ENCODE measurements at regions not wholly inside any gene's neighbourhood (a gene's known extent, or its start where the extent isn't known, plus 50 kb on each side); places are given as distances from the start of the nearest gene placed in this dataset.

- ATAC-seq (peak; percentile 53), DNase-seq (peak; percentile 31 to 32)
- intact Hi-C loops (cut with DNase I, micrococcal nuclease): no loop called here
These were observed 191.8 kb upstream of the NBEA start for GRCh38 chr13:34750078-34750931.

- no peak for ATAC-seq
- intact Hi-C loops (cut with DNase I, micrococcal nuclease): no loop called here
- no peak for DNase-seq
These were observed 191.0 kb upstream of the NBEA start for GRCh38 chr13:34751044-34751443.

GRCh38 chr13:34751492-34751891 lies 190.6 kb upstream of the NBEA start:
- DNase-seq (no peak), ATAC-seq (no peak)
- intact Hi-C loops (cut with DNase I, micrococcal nuclease): no loop called here

GRCh38 chr13:34752283-34752960 lies 189.6 kb upstream of the NBEA start:
- no peak for ATAC-seq
- intact Hi-C loops (cut with DNase I, micrococcal nuclease): no loop called here
- DNase-seq: no peak

- DNase-seq: no peak
- ATAC-seq: peak; percentile 83
- intact Hi-C loops (cut with DNase I, micrococcal nuclease): no loop called here
These were observed 185.9 kb upstream of the NBEA start for GRCh38 chr13:34756136-34756535.

- ATAC-seq: peak; percentile 82
- intact Hi-C loops (cut with DNase I, micrococcal nuclease): no loop called here
- no peak for DNase-seq
These were observed 185.5 kb upstream of the NBEA start for GRCh38 chr13:34756572-34756971.

- ATAC-seq: no peak
- DNase-seq: no peak
- intact Hi-C loops (cut with DNase I, micrococcal nuclease): no loop called here
These were observed 184.6 kb upstream of the NBEA start for GRCh38 chr13:34757441-34757840.

GRCh38 chr13:34758628-34759027 lies 183.4 kb upstream of the NBEA start:
- ATAC-seq: peak; percentile 64

GRCh38 chr13:34762312-34762711 lies 179.8 kb upstream of the NBEA start:
- intact Hi-C loops (cut with DNase I, micrococcal nuclease): no loop called here
- ATAC-seq: no peak
- DNase-seq: no peak

More at GRCh38 chr13:34758628-34759027, 183.4 kb upstream of the NBEA start:
- intact Hi-C loops (cut with DNase I, micrococcal nuclease): no loop called here
- no peak for DNase-seq

- no peak for DNase-seq
- ATAC-seq: no peak
- intact Hi-C loops (cut with DNase I, micrococcal nuclease): no loop called here
These were observed 177.8 kb upstream of the NBEA start for GRCh38 chr13:34764246-34764645.

- intact Hi-C loops (cut with DNase I, micrococcal nuclease): no loop called here
- ATAC-seq: no peak
These were observed 176.5 kb upstream of the NBEA start for GRCh38 chr13:34765446-34766180.

GRCh38 chr13:34767778-34768177 lies 174.3 kb upstream of the NBEA start:
- ATAC-seq: no peak
- intact Hi-C loops (cut with DNase I, micrococcal nuclease): no loop called here
- DNase-seq: no peak

More at GRCh38 chr13:34765446-34766180, 176.5 kb upstream of the NBEA start:
- no peak for DNase-seq

- DNase-seq (no peak), ATAC-seq (peak; percentile 96)
- intact Hi-C loops (cut with DNase I, micrococcal nuclease): no loop called here
These were observed 169.9 kb upstream of the NBEA start for GRCh38 chr13:34772206-34772605.

GRCh38 chr13:34772881-34773280 lies 169.2 kb upstream of the NBEA start:
- intact Hi-C loops (cut with DNase I, micrococcal nuclease): no loop called here
- DNase-seq: no peak
- ATAC-seq: peak; percentile 52

- ATAC-seq (no peak), DNase-seq (no peak)
- intact Hi-C loops (cut with DNase I, micrococcal nuclease): no loop called here
These were observed 165.6 kb upstream of the NBEA start for GRCh38 chr13:34776390-34776981.

GRCh38 chr13:34777089-34777913 lies 164.8 kb upstream of the NBEA start:
- ATAC-seq (no peak), DNase-seq (no peak)
- intact Hi-C loops (cut with DNase I, micrococcal nuclease): no loop called here

GRCh38 chr13:34777914-34778303 lies 164.2 kb upstream of the NBEA start:
- ATAC-seq (no peak), DNase-seq (no peak)
- intact Hi-C loops (cut with DNase I, micrococcal nuclease): no loop called here

GRCh38 chr13:34779171-34779570 lies 162.9 kb upstream of the NBEA start:
- intact Hi-C loops (cut with DNase I, micrococcal nuclease): no loop called here
- DNase-seq (peak in 1 of 2 donors; percentile 8), ATAC-seq (no peak)

All from left colon (tissue), 2 donors.